H9 (cell line): ENCODE measurements at regions not wholly inside any gene's neighbourhood (a gene's known extent, or its start where the extent isn't known, plus 50 kb on each side); places are given as distances from the start of the nearest gene placed in this dataset.

Source experiments
- DNase-seq: peaks from one replicate; pipeline ENCODE4 v3.0.0-alpha.2; 2017
- H2AFZ ChIP-seq: one replicate; pipeline ENCODE4 v1.6.1; 2013; ENCODE audit warnings: mild to moderate bottlenecking, low read length, control low read depth, moderate library complexity
- H2AK5ac ChIP-seq: 2 replicates; pipeline ENCODE4 v1.6.1; 2013; ENCODE audit warnings: low read length, control low read depth, mixed read lengths; ENCODE audit not compliant: insufficient read length
- H2BK120ac ChIP-seq: one replicate; pipeline ENCODE4 v1.6.1; 2013; ENCODE audit warnings: low read depth, mild to moderate bottlenecking, low read length, control low read depth, inconsistent platforms; ENCODE audit not compliant: poor library complexity, severe bottlenecking
- H2BK12ac ChIP-seq: 2 replicates; pipeline ENCODE4 v1.6.1; 2013; ENCODE audit warnings: low read length, control low read depth, mixed read lengths, low read depth; ENCODE audit not compliant: insufficient read length
- H2BK15ac ChIP-seq: 2 replicates; pipeline ENCODE4 v1.6.1; 2013; ENCODE audit warnings: low read depth, low read length, control low read depth
- H2BK20ac ChIP-seq: one replicate; pipeline ENCODE4 v1.6.1; 2013; ENCODE audit warnings: low read depth, mild to moderate bottlenecking, low read length, control low read depth, inconsistent platforms; ENCODE audit not compliant: poor library complexity, severe bottlenecking
- H2BK5ac ChIP-seq: 2 replicates; pipeline ENCODE4 v1.6.1; 2013; ENCODE audit warnings: low read length, control low read depth, mixed read lengths; ENCODE audit not compliant: insufficient read length
- H3K14ac ChIP-seq: 2 replicates; pipeline ENCODE4 v1.6.1; 2013; ENCODE audit warnings: low read length, control low read depth; ENCODE audit not compliant: insufficient read depth
- H3K18ac ChIP-seq: 2 replicates; pipeline ENCODE4 v1.6.1; 2013; ENCODE audit warnings: low read depth, mild to moderate bottlenecking, mixed read lengths, low read length, control low read depth; ENCODE audit not compliant: insufficient read length
- H3K23ac ChIP-seq: 2 replicates; pipeline ENCODE4 v1.6.1; 2013; ENCODE audit warnings: low read length, control low read depth, mixed read lengths, low read depth; ENCODE audit not compliant: insufficient read length
- H3K23me2 ChIP-seq: 2 replicates; pipeline ENCODE4 v1.6.1; 2013; ENCODE audit warnings: low read depth, mild to moderate bottlenecking, mixed read lengths, low read length, control low read depth; ENCODE audit not compliant: insufficient read length, poor library complexity, severe bottlenecking
- H3K27ac ChIP-seq: 2 replicates; pipeline ENCODE4 v1.5.1; 2013; ENCODE audit warnings: low read length, control low read depth, mixed read lengths, low read depth; ENCODE audit not compliant: insufficient read length
- H3K27me3 ChIP-seq: 2 replicates; pipeline ENCODE4 v1.6.1; 2013; ENCODE audit warnings: low read length, control low read depth, inconsistent platforms; ENCODE audit not compliant: insufficient read depth
- H3K4ac ChIP-seq: 2 replicates; pipeline ENCODE4 v1.6.1; 2013; ENCODE audit warnings: low read depth, mild to moderate bottlenecking, control low read depth, inconsistent platforms, low read length, moderate library complexity
- H3K4me1 ChIP-seq: 2 replicates; pipeline ENCODE4 v1.6.1; 2013; ENCODE audit warnings: low read length, control low read depth, inconsistent platforms; ENCODE audit not compliant: insufficient read depth
- H3K4me2 ChIP-seq: 2 replicates; pipeline ENCODE4 v1.6.1; 2013; ENCODE audit warnings: low read length, control low read depth, mixed read lengths; ENCODE audit not compliant: insufficient read length, insufficient read depth
- H3K56ac ChIP-seq: 2 replicates; pipeline ENCODE4 v1.6.1; 2013; ENCODE audit warnings: low read depth, mild to moderate bottlenecking, mixed read lengths, low read length, control low read depth; ENCODE audit not compliant: insufficient read length
- H3K79me1 ChIP-seq: 2 replicates; pipeline ENCODE4 v1.6.1; 2013; ENCODE audit warnings: low read depth, mild to moderate bottlenecking, moderate library complexity, low read length, control low read depth, inconsistent platforms; ENCODE audit not compliant: insufficient read depth, poor library complexity, severe bottlenecking
- H3K79me2 ChIP-seq: 2 replicates; pipeline ENCODE4 v1.6.1; 2013; ENCODE audit warnings: low read length, control low read depth, inconsistent platforms; ENCODE audit not compliant: insufficient read depth
- H3K9ac ChIP-seq: 2 replicates; pipeline ENCODE4 v1.6.1; 2013; ENCODE audit warnings: low read length, control low read depth, mixed read lengths; ENCODE audit not compliant: insufficient read length; ENCODE audit errors: extremely low read depth
- H3K9me3 ChIP-seq: one replicate; pipeline ENCODE4 v1.6.1; 2013; ENCODE audit warnings: low read depth, low read length, inconsistent platforms; ENCODE audit not compliant: control insufficient read depth
- H3T11ph ChIP-seq: one replicate; pipeline ENCODE4 v1.6.1; 2013; ENCODE audit warnings: mild to moderate bottlenecking, low read length, control low read depth, inconsistent platforms
- H4K20me1 ChIP-seq: one replicate; pipeline ENCODE4 v1.6.1; 2013; ENCODE audit not compliant: control insufficient read depth, insufficient read length, insufficient read depth
- H4K5ac ChIP-seq: 2 replicates; pipeline ENCODE4 v1.6.1; 2013; ENCODE audit warnings: low read depth, mild to moderate bottlenecking, mixed read lengths, low read length, control low read depth; ENCODE audit not compliant: insufficient read length
- H4K8ac ChIP-seq: replicated peaks from 2 replicates; pipeline ENCODE4 v1.6.1; 2013; ENCODE audit warnings: low read length, control low read depth, mixed read lengths, low read depth; ENCODE audit not compliant: insufficient read length
- H4K91ac ChIP-seq: 2 replicates; pipeline ENCODE4 v1.6.1; 2013; ENCODE audit warnings: low read depth, mild to moderate bottlenecking, moderate library complexity, mixed read lengths, low read length, control low read depth; ENCODE audit not compliant: insufficient read length
- H3K27ac Mint-ChIP-seq, 3 experiments: 2 replicates in 2 of 3; 3 replicates in 1 of 3; pipeline ENCODE4 v1.8.0; 2020 to 2021; ENCODE audit warnings: mixed read lengths in 3 of 3, mild to moderate bottlenecking in 1 of 3, moderate library complexity in 1 of 3
- H3K27me3 Mint-ChIP-seq: 2 replicates; pipeline ENCODE4 v1.8.0; 2021; ENCODE audit warnings: low read depth, mild to moderate bottlenecking, moderate library complexity, mixed read lengths
- H3K36me3 Mint-ChIP-seq, 3 experiments: 2 replicates in 2 of 3; 3 replicates in 1 of 3; pipeline ENCODE4 v1.8.0; 2020 to 2021; ENCODE audit warnings: low read depth in 3 of 3, mixed read lengths in 3 of 3; ENCODE audit not compliant: insufficient read depth in 1 of 3
- H3K4me1 Mint-ChIP-seq, 2 experiments: 2 replicates each; pipeline ENCODE4 v1.8.0; 2020; ENCODE audit warnings: mixed read lengths in 2 of 2
- H3K4me3 Mint-ChIP-seq, 2 experiments: 2 replicates in 1 of 2; 3 replicates in 1 of 2; pipeline ENCODE4 v1.8.0; 2020 to 2021; ENCODE audit warnings: mild to moderate bottlenecking in 2 of 2, mixed read lengths in 2 of 2, moderate library complexity in 1 of 2
- H3K9me3 Mint-ChIP-seq, 2 experiments: 2 replicates in 1 of 2; 3 replicates in 1 of 2; pipeline ENCODE4 v1.8.0; 2020; ENCODE audit warnings: mild to moderate bottlenecking in 2 of 2, mixed read lengths in 2 of 2, moderate library complexity in 1 of 2
- CTCF ChIP-seq: fragments of 200-600 bp; sonication (generic); conservative IDR thresholded peaks from 3 replicates; pipeline ENCODE4 v1.8.0; 2021; ENCODE audit warnings: antibody characterized with exemption, mild to moderate bottlenecking
- WGBS: extraction: QIAGEN DNeasy Blood & Tissue Kit; methylation state at CpG from one replicate; pipeline ENCODE4 v1.1.7; 2013; ENCODE audit warnings: missing lambda C conversion rate, low lambda C conversion rate, mixed read lengths; ENCODE audit not compliant: insufficient read length; ENCODE audit errors: extremely low coverage; 5-methylcytosine and 5-hydroxymethylcytosine counted together

- H3K4me3 Mint-ChIP-seq, result no peak overlapping the region
- H4K91ac ChIP-seq, result no peak overlapping the region
- DNase-seq, result no peak
Observed at GRCh38 chr12:68530965-68531364, 79.7 kb upstream of the RAP1B start.

More at GRCh38 chr12:68530965-68531364, 79.7 kb upstream of the RAP1B start:
- WGBS, result no CpG with 5 or more reads among the region's 1 CpG
- Histone ChIP-seq H3K4me1 (no peaks in the 10 kb centered on the region), H3K56ac (no peak overlapping the region), H2BK15ac (no peak overlapping the region), H3K23ac (no peak overlapping the region), H3K9ac (no peak overlapping the region), H2AK5ac (no peak overlapping the region), H3K4me2 (no peak overlapping the region), H2BK5ac (no peak overlapping the region), H3K79me2 (no peaks in the 10 kb centered on the region), H3K27me3 (no peaks in the 10 kb centered on the region), H3K4ac (no peak overlapping the region), H2BK12ac (no peak overlapping the region), H2AFZ (no peak overlapping the region), H3K14ac (no peak overlapping the region), H4K20me1 (no peaks in the 10 kb centered on the region), H4K5ac (no peak overlapping the region), H3K9me3 (no peaks in the 10 kb centered on the region), H3K18ac (no peak overlapping the region), H3K23me2 (no peaks in the 10 kb centered on the region), H4K8ac (no peak overlapping the region), H2BK20ac (no peak overlapping the region), H3K27ac (no peak overlapping the region), H2BK120ac (no peak overlapping the region), H3T11ph (no peak overlapping the region), H3K79me1 (no peaks in the 10 kb centered on the region)
- Mint-ChIP-seq H3K27me3 (no peaks in the 10 kb centered on the region), H3K9me3 (peaks cover 2 to 4% of the 10 kb centered on the region in 2 experiments; a peak in 2 of 5 replicates), H3K36me3 (no peaks in the 10 kb centered on the region), H3K27ac (no peak overlapping the region), H3K4me1 (no peaks in the 10 kb centered on the region)
- TF ChIP-seq CTCF, result no peak
